DND-41 (cell line): ENCODE measurements at regions not wholly inside any gene's neighbourhood (a gene's known extent, or its start where the extent isn't known, plus 50 kb on each side); places are given as distances from the start of the nearest gene placed in this dataset.

ENCODE experiments used
- ATAC-seq: fragments of 200-7000 bp; cut with Tn5 transposase; 3 replicates; pipeline ENCODE4 v1.9.1; 2021; ENCODE audit warnings: low read depth; ENCODE audit not compliant: insufficient read depth
- DNase-seq: peaks from one replicate; pipeline ENCODE4 v3.0.0-alpha.2; 2020
- H2AFZ ChIP-seq: 2 replicates; pipeline ENCODE4 v1.6.0; 2012; ENCODE audit warnings: low read depth, low read length
- H3K27ac ChIP-seq: 2 replicates; pipeline ENCODE4 v1.5.1; 2012; ENCODE audit warnings: low read length, inconsistent platforms
- H3K27me3 ChIP-seq: fragments of 200-600 bp; sonication (generic); 2 replicates; pipeline ENCODE4 v1.6.0; 2012; ENCODE audit warnings: low read length, mild to moderate bottlenecking, inconsistent platforms; ENCODE audit not compliant: insufficient read depth, poor library complexity
- H3K36me3 ChIP-seq: 2 replicates; pipeline ENCODE4 v1.5.1; 2012; ENCODE audit warnings: low read length, inconsistent platforms; ENCODE audit not compliant: insufficient read depth
- H3K4me1 ChIP-seq: 2 replicates; pipeline ENCODE4 v1.5.1; 2012; ENCODE audit warnings: mild to moderate bottlenecking, low read length; ENCODE audit not compliant: insufficient read depth
- H3K4me2 ChIP-seq: 2 replicates; pipeline ENCODE4 v1.6.0; 2012; ENCODE audit warnings: mild to moderate bottlenecking, moderate library complexity, low read length, inconsistent platforms; ENCODE audit not compliant: insufficient read depth
- H3K4me3 ChIP-seq, 2 experiments: fragments of 200-600 bp in 1 of 2; shearing (Covaris generic) in 1 of 2; 2 replicates each; pipeline ENCODE4 v1.5.1; 2012 to 2016; ENCODE audit warnings: inconsistent platforms in 2 of 2, low read length in 2 of 2, mild to moderate bottlenecking in 2 of 2, low read depth in 1 of 2, moderate library complexity in 1 of 2
- H3K79me2 ChIP-seq: 2 replicates; pipeline ENCODE4 v1.6.0; 2012; ENCODE audit warnings: low read length, inconsistent platforms; ENCODE audit not compliant: insufficient read depth
- H3K9ac ChIP-seq: 2 replicates; pipeline ENCODE4 v1.6.0; 2012; ENCODE audit warnings: low read depth, mild to moderate bottlenecking, inconsistent platforms, low read length, moderate library complexity
- H3K9me3 ChIP-seq: 2 replicates; pipeline ENCODE4 v1.5.1; 2012; ENCODE audit warnings: low read length, moderate library complexity, mild to moderate bottlenecking, inconsistent platforms; ENCODE audit not compliant: insufficient read depth, severe bottlenecking
- H4K20me1 ChIP-seq: 2 replicates; pipeline ENCODE4 v1.6.0; 2012; ENCODE audit warnings: low read length; ENCODE audit not compliant: insufficient read depth
- CTCF ChIP-seq: IDR thresholded peaks from 2 replicates; pipeline ENCODE4 v1.5.1; 2012; ENCODE audit warnings: borderline replicate concordance, low read length, moderate library complexity, mild to moderate bottlenecking; ENCODE audit not compliant: poor library complexity, severe bottlenecking; ENCODE audit errors: extremely low read depth
- EZH2 ChIP-seq: IDR thresholded peaks from 3 replicates; pipeline ENCODE4 v1.6.1; 2012; ENCODE audit warnings: borderline replicate concordance, low read depth, mild to moderate bottlenecking, moderate library complexity, low read length, inconsistent platforms; ENCODE audit not compliant: severe bottlenecking

DNA sequence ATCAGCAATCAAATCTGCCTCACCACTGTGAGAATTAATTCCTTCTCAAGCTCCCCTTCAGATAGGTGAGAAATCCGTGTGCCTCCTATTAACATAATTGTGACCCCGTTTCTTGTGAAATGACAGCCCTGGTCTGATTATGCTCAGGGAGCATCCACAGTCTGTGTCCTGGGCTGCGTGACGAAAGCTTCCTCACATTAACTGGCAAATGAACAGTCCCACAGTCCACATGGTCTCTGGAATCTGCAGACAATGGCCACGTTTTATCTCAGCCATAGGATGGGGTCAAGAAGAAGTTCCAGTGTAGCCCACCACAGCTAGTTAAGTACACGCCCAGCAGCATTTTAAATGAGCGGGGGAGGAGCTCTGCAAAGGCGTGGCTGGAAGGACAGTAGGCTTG is 229.2 kb downstream of the RPS24 start:
- no peak overlapping the region for H3K27ac ChIP-seq
- H3K4me1 ChIP-seq: no peaks in the 10 kb centered on the region
- no peak for ATAC-seq
- H3K4me3 ChIP-seq: no peak overlapping the region
- H3K27me3 ChIP-seq: peaks cover 3% of the 10 kb centered on the region
- H3K4me2 ChIP-seq: no peak overlapping the region
- no peak for DNase-seq
- no peak overlapping the region for H3K9ac ChIP-seq
- no peaks in the 10 kb centered on the region for H3K9me3 ChIP-seq
- H4K20me1 ChIP-seq: no peaks in the 10 kb centered on the region
- H3K36me3 ChIP-seq: no peaks in the 10 kb centered on the region
- H2AFZ ChIP-seq: no peak overlapping the region
- no peaks in the 10 kb centered on the region for H3K79me2 ChIP-seq
- TF ChIP-seq CTCF (no peak), EZH2 (no peak)

GRCh38 chr10:78263521-78263988 is 229.9 kb downstream of the RPS24 start:
- H3K9me3 ChIP-seq: no peaks in the 10 kb centered on the region
- H3K4me1 ChIP-seq: no peaks in the 10 kb centered on the region
- H3K27me3 ChIP-seq: peaks cover 3% of the 10 kb centered on the region
- no peaks in the 10 kb centered on the region for H3K36me3 ChIP-seq
- H4K20me1 ChIP-seq: no peaks in the 10 kb centered on the region
- H3K9ac ChIP-seq: no peak overlapping the region
- ATAC-seq: no peak
- H3K4me2 ChIP-seq: no peak overlapping the region
- no peak overlapping the region for H3K4me3 ChIP-seq
- H2AFZ ChIP-seq: no peak overlapping the region
- TF ChIP-seq CTCF: no peak
- TF ChIP-seq EZH2: no peak
- H3K79me2 ChIP-seq: no peaks in the 10 kb centered on the region
- DNase-seq: no peak
- H3K27ac ChIP-seq: no peak overlapping the region

GRCh38 chr10:78264361-78264760 is 230.7 kb downstream of the RPS24 start:
- Histone ChIP-seq H3K79me2 (no peaks in the 10 kb centered on the region), H4K20me1 (no peaks in the 10 kb centered on the region), H3K27me3 (peaks cover 3% of the 10 kb centered on the region), H3K4me2 (no peak overlapping the region), H3K36me3 (no peaks in the 10 kb centered on the region), H3K9me3 (no peaks in the 10 kb centered on the region), H3K9ac (no peak overlapping the region), H2AFZ (no peak overlapping the region), H3K4me3 (no peak overlapping the region), H3K4me1 (no peaks in the 10 kb centered on the region), H3K27ac (no peak overlapping the region)
- TF ChIP-seq EZH2 (no peak), CTCF (no peak)
- DNase-seq (no peak), ATAC-seq (no peak)
